Limb (tissue), 2 donors: ENCODE measurements at regions not wholly inside any gene's neighbourhood (a gene's known extent, or its start where the extent isn't known, plus 50 kb on each side); places are given as distances from the start of the nearest gene placed in this dataset.

Experiments used
- DNase-seq, 2 donors: peaks; one replicate each; pipeline ENCODE4 v3.0.0-alpha.2; 2016; ENCODE audit errors: extremely low spot score in 2 of 2

GRCh38 chr9:84125046-84125445 is 144.4 kb downstream of the RMI1 start:
- no peak for DNase-seq

- DNase-seq, result no peak
These were observed 148.9 kb downstream of the RMI1 start for GRCh38 chr9:84129529-84129928.

GRCh38 chr9:84136119-84136868 is 155.7 kb downstream of the RMI1 start:
- no peak for DNase-seq

- no peak for DNase-seq
These were observed 157.4 kb downstream of the RMI1 start for GRCh38 chr9:84137968-84138367.

- DNase-seq, result no peak
These were observed 157.9 kb downstream of the RMI1 start for GRCh38 chr9:84138541-84138940.

GRCh38 chr9:84139296-84140070 is 158.9 kb downstream of the RMI1 start:
- peak in 1 of 2 donors; percentile 55 for DNase-seq

GRCh38 chr9:84140535-84141101 is 160.0 kb downstream of the RMI1 start:
- DNase-seq, result peak; percentile 8 to 55

GRCh38 chr9:84141741-84142370 is 161.3 kb downstream of the RMI1 start:
- DNase-seq, result no peak

GRCh38 chr9:84145031-84145430 is 164.4 kb downstream of the RMI1 start:
- DNase-seq, result no peak

GRCh38 chr9:84145780-84146179 is 165.2 kb downstream of the RMI1 start:
- DNase-seq, result no peak

GRCh38 chr9:84146893-84147710 is 166.5 kb downstream of the RMI1 start:
- DNase-seq, result peak in 1 of 2 donors; percentile 16

GRCh38 chr9:84151236-84151635 is 170.6 kb downstream of the RMI1 start:
- DNase-seq, result no peak

- DNase-seq, result no peak
These were observed 171.0 kb downstream of the RMI1 start for GRCh38 chr9:84151640-84152039.

- no peak for DNase-seq
These were observed 171.6 kb downstream of the RMI1 start for GRCh38 chr9:84152204-84152603.

- DNase-seq, result no peak
These were observed 173.3 kb downstream of the RMI1 start for GRCh38 chr9:84153885-84154284.

GRCh38 chr9:84154320-84154719 is 173.7 kb downstream of the RMI1 start:
- DNase-seq, result no peak

- DNase-seq, result peak in 1 of 2 donors; percentile 48
These were observed 177.4 kb downstream of the SLC28A3 start for GRCh38 chr9:84163052-84163650.

- DNase-seq, result no peak
These were observed 173.7 kb downstream of the SLC28A3 start for GRCh38 chr9:84166891-84167290.

- no peak for DNase-seq
These were observed 171.3 kb downstream of the SLC28A3 start for GRCh38 chr9:84169240-84169639.

GRCh38 chr9:84170521-84171141 is 169.9 kb downstream of the SLC28A3 start:
- DNase-seq, result peak; percentile 79 to 82
